ENCODE measurements at regions not wholly inside any gene's neighbourhood (a gene's known extent, or its start where the extent isn't known, plus 50 kb on each side); places are given as distances from the start of the nearest gene placed in this dataset.

- Histone ChIP-seq H3K4me1 (ENCODE audit: control insufficient read depth, low read length) (no peaks in the 10 kb centered on the region), H4K20me1 (ENCODE audit: control insufficient read depth, insufficient read depth, low read depth, low read length) (no peaks in the 10 kb centered on the region), H3F3A (ENCODE audit: control insufficient read depth, insufficient read depth) (no peaks in the 10 kb centered on the region), H3K79me2 (ENCODE audit: control insufficient read depth, low read length) (no peaks in the 10 kb centered on the region), H3K4me3 (ENCODE audit: low read length) (no peak overlapping the region), H3K27ac (ENCODE audit: low read depth, low read length) (no peak overlapping the region), H3K36me3 (ENCODE audit: control insufficient read depth, low read length) (no peaks in the 10 kb centered on the region), H3K9me2 (replicated peaks; ENCODE audit: control insufficient read depth, low read length) (no peaks in the 10 kb centered on the region), H3K4me2 (ENCODE audit: low read length) (no peak overlapping the region), H3K27me3 (ENCODE audit: control insufficient read depth, low read length) (no peaks in the 10 kb centered on the region), H3K9me3 (ENCODE audit: control insufficient read depth, insufficient read depth, low read length) (no peaks in the 10 kb centered on the region)
- no peak for TF ChIP-seq EZH2phosphoT487 (IDR thresholded peaks at IDR 0.05; ENCODE audit: borderline replicate concordance, low read length)
- TF ChIP-seq, protein P1, sequence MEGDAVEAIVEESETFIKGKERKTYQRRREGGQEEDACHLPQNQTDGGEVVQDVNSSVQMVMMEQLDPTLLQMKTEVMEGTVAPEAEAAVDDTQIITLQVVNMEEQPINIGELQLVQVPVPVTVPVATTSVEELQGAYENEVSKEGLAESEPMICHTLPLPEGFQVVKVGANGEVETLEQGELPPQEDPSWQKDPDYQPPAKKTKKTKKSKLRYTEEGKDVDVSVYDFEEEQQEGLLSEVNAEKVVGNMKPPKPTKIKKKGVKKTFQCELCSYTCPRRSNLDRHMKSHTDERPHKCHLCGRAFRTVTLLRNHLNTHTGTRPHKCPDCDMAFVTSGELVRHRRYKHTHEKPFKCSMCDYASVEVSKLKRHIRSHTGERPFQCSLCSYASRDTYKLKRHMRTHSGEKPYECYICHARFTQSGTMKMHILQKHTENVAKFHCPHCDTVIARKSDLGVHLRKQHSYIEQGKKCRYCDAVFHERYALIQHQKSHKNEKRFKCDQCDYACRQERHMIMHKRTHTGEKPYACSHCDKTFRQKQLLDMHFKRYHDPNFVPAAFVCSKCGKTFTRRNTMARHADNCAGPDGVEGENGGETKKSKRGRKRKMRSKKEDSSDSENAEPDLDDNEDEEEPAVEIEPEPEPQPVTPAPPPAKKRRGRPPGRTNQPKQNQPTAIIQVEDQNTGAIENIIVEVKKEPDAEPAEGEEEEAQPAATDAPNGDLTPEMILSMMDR (IDR thresholded peaks at IDR 0.05; ENCODE audit: low read depth, low read length, poor library complexity, severe bottlenecking), result no peak
Observed at GRCh38 chr14:53851394-53852090, 105.1 kb downstream of the BMP4 start.

- Histone ChIP-seq H3K9me3 (ENCODE audit: control insufficient read depth, insufficient read depth, low read length) (no peaks in the 10 kb centered on the region), H3K79me2 (ENCODE audit: control insufficient read depth, low read length) (no peaks in the 10 kb centered on the region), H3K27ac (ENCODE audit: low read depth, low read length) (no peak overlapping the region), H3K36me3 (ENCODE audit: control insufficient read depth, low read length) (no peaks in the 10 kb centered on the region), H3F3A (ENCODE audit: control insufficient read depth, insufficient read depth) (no peaks in the 10 kb centered on the region), H3K9me2 (replicated peaks; ENCODE audit: control insufficient read depth, low read length) (no peaks in the 10 kb centered on the region), H3K4me2 (ENCODE audit: low read length) (no peak overlapping the region), H3K27me3 (ENCODE audit: control insufficient read depth, low read length) (no peaks in the 10 kb centered on the region), H3K4me1 (ENCODE audit: control insufficient read depth, low read length) (no peaks in the 10 kb centered on the region), H3K4me3 (ENCODE audit: low read length) (no peak overlapping the region), H4K20me1 (ENCODE audit: control insufficient read depth, insufficient read depth, low read depth, low read length) (no peaks in the 10 kb centered on the region)
- no peak for TF ChIP-seq EZH2phosphoT487 (IDR thresholded peaks at IDR 0.05; ENCODE audit: borderline replicate concordance, low read length)
- TF ChIP-seq, protein P1 (IDR thresholded peaks at IDR 0.05; ENCODE audit: low read depth, low read length, poor library complexity, severe bottlenecking), result no peak
Observed at GRCh38 chr14:53850714-53851296, 105.8 kb downstream of the BMP4 start.

DNA sequence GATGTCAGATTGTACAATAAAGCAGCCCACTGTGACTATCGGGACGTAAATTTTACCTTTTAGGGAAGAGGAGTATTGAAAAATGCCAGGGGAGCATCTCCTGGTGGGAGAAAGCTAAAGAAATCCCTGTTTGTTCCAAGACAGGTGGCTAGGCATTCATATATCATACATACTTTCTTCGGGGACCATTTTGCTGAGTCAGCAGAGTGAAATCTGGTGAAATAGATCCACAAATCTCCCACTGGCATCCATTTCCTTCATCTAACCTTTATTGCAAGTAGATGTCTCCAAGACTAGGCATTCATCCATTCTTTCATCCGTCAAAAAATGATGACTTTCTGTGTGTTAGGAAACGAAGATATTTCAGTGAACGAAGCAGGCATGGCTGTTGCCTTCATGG lies 107.1 kb downstream of the BMP4 start:
- no peak for TF ChIP-seq EZH2phosphoT487 (IDR thresholded peaks at IDR 0.05; ENCODE audit: borderline replicate concordance, low read length)
- TF ChIP-seq, protein P1 (IDR thresholded peaks at IDR 0.05; ENCODE audit: low read depth, low read length, poor library complexity, severe bottlenecking), result no peak
- Histone ChIP-seq H3K4me2 (ENCODE audit: low read length) (no peak overlapping the region), H3K4me1 (ENCODE audit: control insufficient read depth, low read length) (no peaks in the 10 kb centered on the region), H3K9me3 (ENCODE audit: control insufficient read depth, insufficient read depth, low read length) (no peaks in the 10 kb centered on the region), H3K27me3 (ENCODE audit: control insufficient read depth, low read length) (no peaks in the 10 kb centered on the region), H3K36me3 (ENCODE audit: control insufficient read depth, low read length) (no peaks in the 10 kb centered on the region), H3K27ac (ENCODE audit: low read depth, low read length) (no peak overlapping the region), H4K20me1 (ENCODE audit: control insufficient read depth, insufficient read depth, low read depth, low read length) (no peaks in the 10 kb centered on the region), H3K79me2 (ENCODE audit: control insufficient read depth, low read length) (no peaks in the 10 kb centered on the region), H3K9me2 (replicated peaks; ENCODE audit: control insufficient read depth, low read length) (no peaks in the 10 kb centered on the region), H3F3A (ENCODE audit: control insufficient read depth, insufficient read depth) (no peaks in the 10 kb centered on the region), H3K4me3 (ENCODE audit: low read length) (no peak overlapping the region)

Data from DOHH2 (cell line).